HepG2 (cell line): ENCODE measurements at regions not wholly inside any gene's neighbourhood (a gene's known extent, or its start where the extent isn't known, plus 50 kb on each side); places are given as distances from the start of the nearest gene placed in this dataset.
A peak's percentile ranks its signal among the peaks of the same experiment; 100 is the strongest.

Experiments used
- CBX5 ChIP-seq: sonication (generic); formaldehyde crosslinking; IDR thresholded peaks from 2 replicates; pipeline ENCODE4 v1.4.0; 2020; ENCODE audit warnings: missing genetic modification reagents, borderline replicate concordance
- DNMT3B ChIP-seq: conservative IDR thresholded peaks from 2 replicates; pipeline ENCODE4 v1.6.1; 2016; ENCODE audit warnings: missing biosample characterization, control low read depth
- EP300 ChIP-seq, 3 experiments: sonication (generic) in 1 of 3; formaldehyde crosslinking in 1 of 3; IDR thresholded peaks; 2 replicates each; pipeline versions ENCODE4 v1.5.1 to v1.6.1; 2011 to 2020; ENCODE audit warnings: low read depth in 2 of 3, low read length in 2 of 3, borderline replicate concordance in 1 of 3, improper control_type of control experiment in 1 of 3, mild to moderate bottlenecking in 1 of 3, missing genetic modification reagents in 1 of 3, moderate library complexity in 1 of 3
- HDAC2 ChIP-seq: sonication (generic); formaldehyde crosslinking; IDR thresholded peaks from 2 replicates; pipeline ENCODE4 v1.4.0; 2020; ENCODE audit warnings: missing genetic modification reagents
- KAT8 ChIP-seq: IDR thresholded peaks from 2 replicates; pipeline ENCODE4 v1.6.1; 2016; ENCODE audit warnings: missing genetic modification reagents, missing compliant biosample characterization
- KDM4B ChIP-seq: sonication (generic); formaldehyde crosslinking; IDR thresholded peaks from 2 replicates; pipeline ENCODE4 v1.4.0; 2020; ENCODE audit warnings: missing genetic modification reagents
- MTERF4 ChIP-seq: sonication (generic); formaldehyde crosslinking; IDR thresholded peaks from 2 replicates; pipeline ENCODE4 v1.8.0; 2023; ENCODE audit warnings: mild to moderate bottlenecking, missing genetic modification reagents
- MXI1 ChIP-seq: IDR thresholded peaks from 3 replicates; pipeline ENCODE4 v1.6.1; 2012; ENCODE audit warnings: low read depth, low read length, inconsistent platforms, borderline replicate concordance
- MYC ChIP-seq: sonication (generic); formaldehyde crosslinking; IDR thresholded peaks from 2 replicates; pipeline ENCODE4 v1.9.0; 2021; ENCODE audit warnings: missing genetic modification reagents, borderline replicate concordance
- SMAD1 ChIP-seq: sonication (generic); formaldehyde crosslinking; IDR thresholded peaks from 2 replicates; pipeline ENCODE4 v1.4.0; 2020; ENCODE audit warnings: missing genetic modification reagents, low read depth, mild to moderate bottlenecking, borderline replicate concordance
- YEATS2 ChIP-seq: sonication (generic); formaldehyde crosslinking; IDR thresholded peaks from 2 replicates; pipeline ENCODE4 v1.4.0; 2020; ENCODE audit warnings: missing genetic modification reagents, borderline replicate concordance
- ZNF343 ChIP-seq: sonication (generic); formaldehyde crosslinking; IDR thresholded peaks from 2 replicates; pipeline ENCODE4 v1.4.0; 2020; ENCODE audit warnings: mild to moderate bottlenecking, missing genetic modification reagents
- TF ChIP-seq, protein P1 (sequence below): sonication (generic); formaldehyde crosslinking; IDR thresholded peaks from one replicate; pipeline ENCODE4 v1.5.1; 2020; ENCODE audit warnings: mild to moderate bottlenecking, missing genetic modification reagents; ENCODE audit errors: not compliant biosample characterization
- TF ChIP-seq, protein P2 (sequence below): sonication (generic); formaldehyde crosslinking; IDR thresholded peaks from 2 replicates; pipeline ENCODE4 v1.4.0; 2020; ENCODE audit warnings: mild to moderate bottlenecking, missing genetic modification reagents
- TF ChIP-seq, protein P3 (sequence below): sonication (generic); formaldehyde crosslinking; IDR thresholded peaks from 2 replicates; pipeline ENCODE4 v1.4.0; 2020; ENCODE audit warnings: mild to moderate bottlenecking, missing genetic modification reagents
- TF ChIP-seq, protein P4 (sequence below): fragments of 450-650 bp; IDR thresholded peaks from 2 replicates; pipeline ENCODE4 v1.6.1; 2017

DNA sequence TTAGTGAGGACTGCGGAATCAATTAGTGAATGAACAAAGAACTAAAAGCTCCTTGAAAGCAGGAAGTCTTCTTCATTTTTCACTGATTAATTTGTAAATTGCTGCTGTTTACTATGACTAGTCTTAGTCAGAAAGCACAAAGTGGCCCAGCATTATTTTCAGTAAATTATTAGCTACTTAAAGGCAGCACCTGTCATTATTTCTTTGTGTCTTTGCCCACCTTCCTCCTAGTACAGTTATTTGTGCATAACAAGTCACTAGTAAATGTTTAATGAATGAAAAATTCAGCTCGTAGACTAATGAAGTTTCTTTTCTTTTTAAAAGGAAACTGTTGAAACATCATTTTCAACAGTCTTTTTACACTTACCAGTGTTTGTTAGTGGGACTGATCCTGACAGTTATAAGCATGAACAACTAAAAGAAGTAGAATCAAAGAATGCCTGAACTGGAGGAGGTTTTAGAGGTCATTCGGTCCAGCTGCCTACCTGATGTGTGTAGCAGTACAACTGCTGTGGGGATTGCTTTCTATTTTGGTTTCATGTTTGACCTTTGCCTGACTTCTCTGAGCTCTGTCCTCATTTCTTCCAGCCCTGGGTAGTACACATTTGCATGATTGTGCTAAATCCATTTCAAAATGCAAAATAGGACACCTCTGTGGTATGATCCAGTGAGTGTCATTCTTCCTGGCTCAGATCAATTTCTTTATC, 140.0 kb upstream of the PHYHIPL start (continued):
- TF ChIP-seq, protein P1, sequence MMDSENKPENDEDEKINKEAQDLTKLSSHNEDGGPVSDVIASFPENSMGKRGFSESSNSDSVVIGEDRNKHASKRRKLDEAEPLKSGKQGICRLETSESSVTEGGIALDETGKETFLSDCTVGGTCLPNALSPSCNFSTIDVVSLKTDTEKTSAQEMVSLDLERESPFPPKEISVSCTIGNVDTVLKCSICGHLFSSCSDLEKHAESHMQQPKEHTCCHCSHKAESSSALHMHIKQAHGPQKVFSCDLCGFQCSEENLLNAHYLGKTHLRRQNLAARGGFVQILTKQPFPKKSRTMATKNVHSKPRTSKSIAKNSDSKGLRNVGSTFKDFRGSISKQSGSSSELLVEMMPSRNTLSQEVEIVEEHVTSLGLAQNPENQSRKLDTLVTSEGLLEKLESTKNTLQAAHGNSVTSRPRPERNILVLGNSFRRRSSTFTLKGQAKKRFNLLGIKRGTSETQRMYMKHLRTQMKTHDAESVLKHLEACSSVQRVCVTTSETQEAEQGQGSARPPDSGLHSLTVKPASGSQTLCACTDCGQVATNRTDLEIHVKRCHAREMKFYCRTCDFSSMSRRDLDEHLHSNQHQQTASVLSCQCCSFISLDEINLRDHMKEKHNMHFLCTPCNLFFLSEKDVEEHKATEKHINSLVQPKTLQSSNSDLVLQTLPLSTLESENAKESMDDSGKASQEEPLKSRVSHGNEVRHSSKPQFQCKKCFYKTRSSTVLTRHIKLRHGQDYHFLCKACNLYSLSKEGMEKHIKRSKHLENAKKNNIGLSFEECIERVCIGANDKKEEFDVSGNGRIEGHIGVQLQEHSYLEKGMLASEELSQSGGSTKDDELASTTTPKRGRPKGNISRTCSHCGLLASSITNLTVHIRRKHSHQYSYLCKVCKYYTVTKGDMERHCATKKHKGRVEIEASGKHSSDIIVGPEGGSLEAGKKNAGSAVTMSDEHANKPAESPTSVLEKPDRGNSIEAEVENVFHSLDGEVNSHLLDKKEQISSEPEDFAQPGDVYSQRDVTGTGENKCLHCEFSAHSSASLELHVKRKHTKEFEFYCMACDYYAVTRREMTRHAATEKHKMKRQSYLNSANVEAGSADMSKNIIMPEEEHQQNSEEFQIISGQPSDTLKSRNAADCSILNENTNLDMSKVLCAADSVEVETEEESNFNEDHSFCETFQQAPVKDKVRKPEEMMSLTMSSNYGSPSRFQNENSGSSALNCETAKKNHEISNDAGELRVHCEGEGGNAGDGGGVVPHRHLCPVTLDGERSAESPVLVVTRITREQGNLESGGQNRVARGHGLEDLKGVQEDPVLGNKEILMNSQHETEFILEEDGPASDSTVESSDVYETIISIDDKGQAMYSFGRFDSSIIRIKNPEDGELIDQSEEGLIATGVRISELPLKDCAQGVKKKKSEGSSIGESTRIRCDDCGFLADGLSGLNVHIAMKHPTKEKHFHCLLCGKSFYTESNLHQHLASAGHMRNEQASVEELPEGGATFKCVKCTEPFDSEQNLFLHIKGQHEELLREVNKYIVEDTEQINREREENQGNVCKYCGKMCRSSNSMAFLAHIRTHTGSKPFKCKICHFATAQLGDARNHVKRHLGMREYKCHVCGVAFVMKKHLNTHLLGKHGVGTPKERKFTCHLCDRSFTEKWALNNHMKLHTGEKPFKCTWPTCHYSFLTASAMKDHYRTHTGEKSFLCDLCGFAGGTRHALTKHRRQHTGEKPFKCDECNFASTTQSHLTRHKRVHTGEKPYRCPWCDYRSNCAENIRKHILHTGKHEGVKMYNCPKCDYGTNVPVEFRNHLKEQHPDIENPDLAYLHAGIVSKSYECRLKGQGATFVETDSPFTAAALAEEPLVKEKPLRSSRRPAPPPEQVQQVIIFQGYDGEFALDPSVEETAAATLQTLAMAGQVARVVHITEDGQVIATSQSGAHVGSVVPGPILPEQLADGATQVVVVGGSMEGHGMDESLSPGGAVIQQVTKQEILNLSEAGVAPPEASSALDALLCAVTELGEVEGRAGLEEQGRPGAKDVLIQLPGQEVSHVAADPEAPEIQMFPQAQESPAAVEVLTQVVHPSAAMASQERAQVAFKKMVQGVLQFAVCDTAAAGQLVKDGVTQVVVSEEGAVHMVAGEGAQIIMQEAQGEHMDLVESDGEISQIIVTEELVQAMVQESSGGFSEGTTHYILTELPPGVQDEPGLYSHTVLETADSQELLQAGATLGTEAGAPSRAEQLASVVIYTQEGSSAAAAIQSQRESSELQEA, result no peak
- TF ChIP-seq YEATS2 (CRISPR knock-in tag) (no peak), ZNF343 (CRISPR knock-in tag) (no peak), CBX5 (CRISPR knock-in tag) (no peak), KDM4B (CRISPR knock-in tag) (no peak), HDAC2 (CRISPR knock-in tag) (0 out of 2 replicates have a peak, but pooled peaks have one; percentile 45), MXI1 (no peak; the same call in 2 of the 3 replicates), MTERF4 (CRISPR knock-in tag) (no peak), SMAD1 (CRISPR knock-in tag) (no peak), MYC (CRISPR knock-in tag) (no peak), EP300 (IDR thresholded peaks at IDR 0.05; ENCODE audit: low read depth in 2 of 2, low read length in 2 of 2) (0 out of 4 replicates have a peak, but pooled peaks of 1 of the 2 experiments have one; percentile 14), EP300 (CRISPR knock-in tag; IDR thresholded peaks at IDR 0.05; ENCODE audit: borderline replicate concordance) (no peak; the same call in 1 of the 2 replicates), DNMT3B (no peak), KAT8 (CRISPR knock-in tag) (0 out of 2 replicates have a peak, but pooled peaks have one; percentile 15)
- TF ChIP-seq, protein P2, sequence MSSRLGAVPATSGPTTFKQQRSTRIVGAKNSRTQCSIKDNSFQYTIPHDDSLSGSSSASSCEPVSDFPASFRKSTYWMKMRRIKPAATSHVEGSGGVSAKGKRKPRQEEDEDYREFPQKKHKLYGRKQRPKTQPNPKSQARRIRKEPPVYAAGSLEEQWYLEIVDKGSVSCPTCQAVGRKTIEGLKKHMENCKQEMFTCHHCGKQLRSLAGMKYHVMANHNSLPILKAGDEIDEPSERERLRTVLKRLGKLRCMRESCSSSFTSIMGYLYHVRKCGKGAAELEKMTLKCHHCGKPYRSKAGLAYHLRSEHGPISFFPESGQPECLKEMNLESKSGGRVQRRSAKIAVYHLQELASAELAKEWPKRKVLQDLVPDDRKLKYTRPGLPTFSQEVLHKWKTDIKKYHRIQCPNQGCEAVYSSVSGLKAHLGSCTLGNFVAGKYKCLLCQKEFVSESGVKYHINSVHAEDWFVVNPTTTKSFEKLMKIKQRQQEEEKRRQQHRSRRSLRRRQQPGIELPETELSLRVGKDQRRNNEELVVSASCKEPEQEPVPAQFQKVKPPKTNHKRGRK (CRISPR knock-in tag), result no peak
- TF ChIP-seq, protein P3, sequence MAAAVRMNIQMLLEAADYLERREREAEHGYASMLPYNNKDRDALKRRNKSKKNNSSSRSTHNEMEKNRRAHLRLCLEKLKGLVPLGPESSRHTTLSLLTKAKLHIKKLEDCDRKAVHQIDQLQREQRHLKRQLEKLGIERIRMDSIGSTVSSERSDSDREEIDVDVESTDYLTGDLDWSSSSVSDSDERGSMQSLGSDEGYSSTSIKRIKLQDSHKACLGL (CRISPR knock-in tag), result no peak
- TF ChIP-seq, protein P4, sequence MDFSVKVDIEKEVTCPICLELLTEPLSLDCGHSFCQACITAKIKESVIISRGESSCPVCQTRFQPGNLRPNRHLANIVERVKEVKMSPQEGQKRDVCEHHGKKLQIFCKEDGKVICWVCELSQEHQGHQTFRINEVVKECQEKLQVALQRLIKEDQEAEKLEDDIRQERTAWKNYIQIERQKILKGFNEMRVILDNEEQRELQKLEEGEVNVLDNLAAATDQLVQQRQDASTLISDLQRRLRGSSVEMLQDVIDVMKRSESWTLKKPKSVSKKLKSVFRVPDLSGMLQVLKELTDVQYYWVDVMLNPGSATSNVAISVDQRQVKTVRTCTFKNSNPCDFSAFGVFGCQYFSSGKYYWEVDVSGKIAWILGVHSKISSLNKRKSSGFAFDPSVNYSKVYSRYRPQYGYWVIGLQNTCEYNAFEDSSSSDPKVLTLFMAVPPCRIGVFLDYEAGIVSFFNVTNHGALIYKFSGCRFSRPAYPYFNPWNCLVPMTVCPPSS, result no peak
